Skeletal muscle tissue (tissue), 3 donors: ENCODE measurements at regions not wholly inside any gene's neighbourhood (a gene's known extent, or its start where the extent isn't known, plus 50 kb on each side); places are given as distances from the start of the nearest gene placed in this dataset.
"Not testable (repeated sequence)": the region's sequence is repeated elsewhere in the genome, so short reads cannot be mapped to it uniquely, and the experiment has no call there.

Experiments
- H3K27ac ChIP-seq: one replicate; pipeline ENCODE4 v1.7.0; 2013; ENCODE audit warnings: mild to moderate bottlenecking, low read depth, low read length, inconsistent platforms
- H3K27me3 ChIP-seq, 3 donors: one replicate each; pipeline ENCODE4 v1.7.0; 2013; ENCODE audit warnings: low read length in 3 of 3; ENCODE audit not compliant: control insufficient read depth in 3 of 3, insufficient read depth in 3 of 3
- H3K36me3 ChIP-seq, 3 donors: one replicate each; pipeline ENCODE4 v1.7.0; 2013; ENCODE audit warnings: low read length in 3 of 3; ENCODE audit not compliant: control insufficient read depth in 3 of 3, insufficient read depth in 3 of 3
- H3K4me1 ChIP-seq, 3 donors: one replicate each; pipeline ENCODE4 v1.7.0; 2013; ENCODE audit warnings: low read length in 3 of 3, mild to moderate bottlenecking in 3 of 3; ENCODE audit not compliant: control insufficient read depth in 3 of 3, insufficient read depth in 3 of 3
- H3K4me3 ChIP-seq, 3 donors: one replicate each; pipeline ENCODE4 v1.7.0; 2013; ENCODE audit warnings: low read length in 3 of 3
- H3K9ac ChIP-seq, 3 donors: one replicate each; pipeline ENCODE4 v1.7.0; 2013; ENCODE audit warnings: low read length in 3 of 3, mild to moderate bottlenecking in 3 of 3, moderate library complexity in 2 of 3, low read depth in 1 of 3
- H3K9me3 ChIP-seq, 3 donors: one replicate each; pipeline ENCODE4 v1.7.0; 2013; ENCODE audit warnings: low read length in 3 of 3; ENCODE audit not compliant: control insufficient read depth in 3 of 3
- donor health status: Osteomylitis.

DNA sequence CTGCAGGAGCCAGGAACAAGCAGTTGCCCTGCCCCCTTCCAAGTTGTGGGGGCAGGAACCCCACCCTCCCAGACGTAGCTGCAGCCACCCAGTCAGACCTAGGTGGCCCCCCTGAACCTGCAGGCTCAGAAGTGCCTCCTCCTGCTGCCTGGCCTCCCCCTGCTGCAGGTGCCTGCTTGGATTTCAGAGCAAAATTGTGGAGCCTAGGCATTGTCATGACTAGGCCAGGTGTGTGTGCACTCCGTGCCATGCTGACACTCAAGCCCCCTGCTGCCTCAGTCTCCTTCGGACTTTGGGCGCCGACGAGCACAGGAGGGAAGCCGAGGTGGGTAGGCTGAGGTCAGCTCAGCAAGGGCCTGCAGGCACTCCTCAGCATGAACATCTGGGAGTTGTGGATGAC, 733.9 kb upstream of the ZWINT start:
- H3K27me3 ChIP-seq: no peaks in the 10 kb centered on the region
- H3K9ac ChIP-seq: no peak overlapping the region
- no peak overlapping the region for H3K27ac ChIP-seq
- no peaks in the 10 kb centered on the region for H3K36me3 ChIP-seq
- no peak overlapping the region for H3K4me3 ChIP-seq
- peaks cover 0 to 4% (median 0%) of the 10 kb centered on the region in 3 donors for H3K9me3 ChIP-seq
- no peaks in the 10 kb centered on the region for H3K4me1 ChIP-seq

DNA sequence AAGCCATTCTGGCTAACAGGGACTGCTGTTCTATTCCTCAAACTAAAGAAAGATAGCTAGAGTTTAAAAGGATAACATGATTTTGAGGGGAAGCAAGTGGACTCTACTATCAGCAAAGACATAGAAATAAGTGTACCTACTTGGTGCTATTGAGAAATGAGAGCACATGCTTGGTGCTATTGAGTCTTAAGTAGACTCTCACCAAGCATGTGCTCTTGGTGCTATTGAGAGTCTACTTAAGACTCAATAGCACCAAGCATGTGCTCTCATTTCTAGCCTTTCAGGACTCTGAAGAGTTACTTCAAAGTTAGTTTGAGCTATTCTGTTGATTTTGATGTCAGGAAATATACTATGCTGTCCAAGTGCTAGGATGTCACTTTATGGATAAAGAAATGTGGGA, 733.0 kb upstream of the ZWINT start:
- Histone ChIP-seq H3K4me1 (no peaks in the 10 kb centered on the region), H3K9me3 (peaks cover 0 to 4% (median 0%) of the 10 kb centered on the region in 3 donors), H3K27ac (no peak overlapping the region), H3K27me3 (no peaks in the 10 kb centered on the region), H3K9ac (no peak overlapping the region), H3K36me3 (no peaks in the 10 kb centered on the region), H3K4me3 (no peak overlapping the region)

DNA sequence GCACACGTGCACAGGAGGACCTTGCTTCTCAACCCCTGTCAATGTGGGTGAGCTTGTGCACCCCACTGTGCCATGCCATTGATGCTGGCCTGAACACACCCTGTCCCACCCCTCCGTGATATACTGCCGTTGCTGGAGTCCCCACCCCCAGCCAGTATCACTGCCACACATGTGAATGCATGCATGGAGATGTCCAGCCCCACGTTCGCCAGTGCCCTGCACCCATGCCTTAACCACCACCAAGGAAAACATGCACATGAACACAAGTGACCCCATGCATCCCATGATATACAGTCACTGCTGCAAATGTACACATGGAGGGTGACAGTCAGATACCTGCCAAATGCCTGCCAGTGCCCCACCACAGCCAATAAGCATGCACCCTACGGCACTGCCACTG, 692.5 kb upstream of the ZWINT start:
- Histone ChIP-seq H3K27me3 (no peaks in the 10 kb centered on the region), H3K36me3 (no peaks in the 10 kb centered on the region), H3K4me3 (no peak overlapping the region), H3K4me1 (no peaks in the 10 kb centered on the region), H3K9me3 (peaks cover 2 to 5% (median 5%) of the 10 kb centered on the region in 3 donors), H3K9ac (no peak overlapping the region), H3K27ac (no peak overlapping the region)

DNA sequence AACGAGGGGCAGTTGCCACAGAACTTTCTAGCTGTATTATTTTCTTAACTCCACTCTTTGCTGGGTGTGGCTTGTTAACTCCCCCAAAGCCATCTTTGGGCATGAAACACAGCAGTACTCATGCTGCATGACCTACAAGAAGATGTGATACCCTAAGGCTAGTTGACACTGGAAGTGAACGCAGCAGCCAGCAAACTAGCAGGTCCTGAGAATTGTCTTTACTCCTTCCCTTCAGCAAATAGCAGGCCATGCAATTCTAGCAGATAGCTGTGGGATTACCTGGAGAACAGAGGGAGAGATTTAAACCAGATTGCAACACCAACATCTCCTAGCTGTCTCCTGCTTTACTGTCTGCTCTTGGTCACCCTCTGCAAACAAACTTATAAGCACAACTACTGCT, 688.0 kb upstream of the ZWINT start:
- Histone ChIP-seq H3K27ac (no peak overlapping the region), H3K27me3 (no peaks in the 10 kb centered on the region), H3K4me3 (no peak overlapping the region), H3K36me3 (no peaks in the 10 kb centered on the region), H3K9me3 (peaks cover 0 to 5% (median 5%) of the 10 kb centered on the region in 3 donors), H3K4me1 (no peaks in the 10 kb centered on the region), H3K9ac (no peak overlapping the region)

DNA sequence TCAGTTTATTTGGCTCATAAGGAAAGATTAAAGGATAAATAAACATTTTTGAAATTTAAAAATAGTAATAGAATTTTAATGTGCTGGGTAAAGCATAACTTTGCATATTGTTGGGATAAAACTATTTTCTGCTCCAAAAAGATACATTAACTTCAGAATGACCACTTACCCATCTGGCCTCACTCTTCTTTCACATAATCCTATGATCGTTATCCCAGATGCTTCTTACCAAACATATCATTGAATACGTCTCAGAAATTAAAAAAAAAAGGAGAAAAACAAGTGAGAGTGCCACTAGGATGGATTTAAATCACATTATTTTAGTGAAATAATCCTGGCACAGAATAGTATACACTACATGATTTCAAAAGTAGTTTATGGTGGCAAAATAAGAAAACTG, 677.5 kb upstream of the ZWINT start:
- Histone ChIP-seq H3K27me3 (no peaks in the 10 kb centered on the region), H3K4me3 (no peak overlapping the region), H3K9me3 (no peaks in the 10 kb centered on the region), H3K36me3 (no peaks in the 10 kb centered on the region), H3K4me1 (no peaks in the 10 kb centered on the region), H3K27ac (no peak overlapping the region), H3K9ac (no peak overlapping the region)

DNA sequence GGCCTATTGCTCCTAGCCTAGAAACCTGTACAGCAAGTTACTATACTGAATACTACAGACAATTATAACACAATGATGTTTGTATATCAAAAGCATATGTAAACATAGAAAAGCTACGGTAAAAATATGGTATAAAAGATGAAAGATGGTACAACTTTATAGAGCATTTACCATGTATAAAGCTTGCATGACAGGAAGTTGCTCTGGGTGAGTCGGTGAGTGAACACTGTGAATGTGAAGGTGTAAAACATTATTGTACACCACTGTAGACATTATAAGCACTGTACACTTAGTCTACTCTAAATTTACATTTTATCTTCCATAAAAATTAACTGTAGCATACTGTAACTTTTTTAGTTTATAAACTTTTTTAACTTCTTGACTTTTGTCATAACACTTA, 674.3 kb upstream of the ZWINT start:
- Histone ChIP-seq H3K4me1 (no peaks in the 10 kb centered on the region), H3K36me3 (no peaks in the 10 kb centered on the region), H3K9ac (no peak overlapping the region), H3K27me3 (no peaks in the 10 kb centered on the region), H3K4me3 (no peak overlapping the region), H3K9me3 (peaks cover 2% of the 10 kb centered on the region in 3 donors), H3K27ac (no peak overlapping the region)

DNA sequence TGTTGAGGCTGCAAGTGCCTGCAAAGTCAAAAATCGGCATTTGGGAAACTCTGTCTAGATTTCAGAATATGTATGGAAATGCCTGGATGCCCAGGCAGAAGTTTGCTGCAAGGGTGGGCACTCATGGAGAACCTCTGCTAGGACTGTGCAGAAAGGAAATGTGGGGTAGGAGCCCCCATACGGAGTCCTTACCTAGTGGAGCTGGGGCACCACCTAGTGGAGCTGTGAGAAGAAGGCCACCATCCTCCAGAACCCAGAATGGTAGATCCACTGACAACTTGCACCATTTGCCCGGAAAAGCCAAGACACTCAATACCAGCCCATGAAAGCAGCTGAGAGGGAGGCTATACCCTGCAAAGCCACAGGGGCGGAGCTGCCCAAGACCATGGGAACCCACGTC, 671.2 kb upstream of the ZWINT start:
- H3K9me3 ChIP-seq, H3K4me3 ChIP-seq, H3K36me3 ChIP-seq, H3K9ac ChIP-seq, H3K27me3 ChIP-seq, H3K4me1 ChIP-seq, H3K27ac ChIP-seq: not testable (repeated sequence)

DNA sequence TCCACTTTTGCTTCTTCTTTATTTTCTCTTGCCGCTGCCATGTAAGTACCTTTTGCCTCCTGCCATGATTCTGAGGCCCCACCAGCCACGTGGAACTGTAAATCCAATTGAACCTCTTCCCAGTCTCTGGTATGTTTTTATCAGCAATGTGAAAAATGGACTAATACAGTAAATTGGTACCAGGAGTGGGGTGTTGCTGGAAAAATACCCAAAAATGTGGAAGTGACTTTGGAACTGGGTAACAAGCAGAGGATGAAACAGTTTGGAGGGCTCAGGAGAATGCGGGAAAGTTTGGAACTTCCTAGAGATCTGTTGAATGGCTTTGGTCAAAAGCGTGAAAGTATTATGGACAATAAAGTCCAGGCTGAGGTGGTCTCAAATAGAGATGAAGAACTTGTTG, 670.3 kb upstream of the ZWINT start:
- H3K27me3 ChIP-seq: no peaks in the 10 kb centered on the region
- H3K4me1 ChIP-seq: no peaks in the 10 kb centered on the region
- no peak overlapping the region for H3K27ac ChIP-seq
- H3K9ac ChIP-seq: no peak overlapping the region
- peaks cover 2% of the 10 kb centered on the region in 3 donors for H3K9me3 ChIP-seq
- H3K36me3 ChIP-seq: no peaks in the 10 kb centered on the region
- no peak overlapping the region for H3K4me3 ChIP-seq

DNA sequence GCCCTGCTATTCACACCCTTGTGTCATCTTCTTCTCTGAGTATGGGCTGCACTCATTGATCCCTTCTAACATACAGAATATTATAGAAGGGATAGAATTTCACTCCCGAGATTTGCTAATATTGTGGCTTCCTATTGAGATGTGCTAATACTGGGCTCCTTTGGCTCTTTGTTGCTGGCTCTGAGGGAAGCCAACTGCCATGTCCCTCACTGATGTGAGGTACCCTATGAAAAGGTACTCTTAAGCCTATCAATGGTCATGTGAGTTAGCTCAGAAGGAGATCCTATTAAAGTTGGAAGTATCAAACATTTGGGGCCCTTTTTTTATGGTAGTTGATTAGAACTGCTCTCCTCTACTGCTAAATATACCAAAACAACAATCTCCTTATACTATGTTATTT, 665.2 kb upstream of the ZWINT start:
- Histone ChIP-seq H3K36me3 (no peaks in the 10 kb centered on the region), H3K9me3 (peaks cover 0 to 2% (median under 1%) of the 10 kb centered on the region in 3 donors), H3K27me3 (no peaks in the 10 kb centered on the region), H3K27ac (no peak overlapping the region), H3K9ac (no peak overlapping the region), H3K4me3 (no peak overlapping the region), H3K4me1 (no peaks in the 10 kb centered on the region)

DNA sequence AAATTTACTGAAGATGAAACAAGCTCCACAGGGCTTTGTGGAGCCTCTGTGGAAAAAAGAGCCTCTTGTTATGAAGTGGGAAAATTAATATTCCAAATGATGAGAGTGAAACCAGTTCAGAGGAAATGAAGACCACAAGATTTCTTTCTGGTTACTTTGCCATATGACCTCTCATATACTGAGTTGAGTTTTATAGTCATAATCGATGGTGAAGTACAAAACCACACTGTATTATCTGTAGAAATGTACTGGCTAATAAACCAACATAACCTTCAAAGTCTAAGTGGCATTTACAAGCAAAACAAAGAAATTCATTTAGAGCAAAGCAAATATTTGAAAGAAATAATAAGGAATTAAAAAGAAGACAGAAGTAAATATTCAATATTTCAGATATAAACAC, 662.6 kb upstream of the ZWINT start:
- Histone ChIP-seq H3K9ac (no peak overlapping the region), H3K27ac (no peak overlapping the region), H3K4me3 (no peak overlapping the region), H3K9me3 (peaks cover 0 to 3% (median 0%) of the 10 kb centered on the region in 3 donors), H3K27me3 (no peaks in the 10 kb centered on the region), H3K4me1 (no peaks in the 10 kb centered on the region), H3K36me3 (no peaks in the 10 kb centered on the region)

DNA sequence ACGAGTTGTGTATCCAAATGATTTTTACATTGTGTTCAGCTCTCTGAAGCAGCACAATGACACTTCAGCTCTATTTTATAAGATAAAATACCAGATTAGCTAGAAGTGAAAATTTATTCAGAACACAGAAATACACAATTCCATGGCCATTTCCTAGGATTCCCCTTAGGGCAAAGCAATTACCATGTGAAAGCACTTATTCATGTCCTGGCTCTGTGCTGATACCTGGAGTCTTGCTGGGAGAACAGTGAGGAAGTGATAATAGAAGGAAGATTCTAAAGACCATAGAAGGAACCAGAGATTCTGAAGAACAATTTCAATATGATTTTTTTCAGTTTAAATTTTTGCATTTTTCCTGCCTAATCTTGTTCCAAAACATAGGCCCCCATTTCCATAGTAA, 657.4 kb upstream of the ZWINT start:
- H3K4me3 ChIP-seq: no peak overlapping the region
- no peak overlapping the region for H3K27ac ChIP-seq

More for the DNA sequence above, 657.4 kb upstream of the ZWINT start:
- H3K36me3 ChIP-seq: no peaks in the 10 kb centered on the region
- no peaks in the 10 kb centered on the region for H3K4me1 ChIP-seq
- peaks cover 0 to 3% (median 0%) of the 10 kb centered on the region in 3 donors for H3K9me3 ChIP-seq
- no peaks in the 10 kb centered on the region for H3K27me3 ChIP-seq
- no peak overlapping the region for H3K9ac ChIP-seq
